H1 (cell line): ENCODE measurements at regions not wholly inside any gene's neighbourhood (a gene's known extent, or its start where the extent isn't known, plus 50 kb on each side); places are given as distances from the start of the nearest gene placed in this dataset.

Experiments
- CTCF ChIA-PET: fragments of 300-600 bp; sonication (Branson Sonifier 250); formaldehyde crosslinking; loops from one replicate; lab custom pipeline; 2021; ENCODE audit not compliant: partially characterized antibody; lab: Charles Lee
- POLR2A ChIA-PET: fragments of 300-600 bp; sonication (Branson Sonifier 250); formaldehyde crosslinking; loops from one replicate; lab custom pipeline; 2021; ENCODE audit warnings: inconsistent platforms; ENCODE audit not compliant: partially characterized antibody; lab: Charles Lee
- DNase-seq, 2 experiments: peaks; one replicate each; pipeline versions ENCODE4 v3.0.0 to v3.0.0-alpha.2; 2010 to 2022; ENCODE audit warnings: low spot score in 2 of 2, low read depth in 1 of 2, mixed read lengths in 1 of 2
- FAIRE-seq: peaks from 2 replicates; lab custom pipeline; 2011; peaks lifted over from hg19 to GRCh38; lab: Jason Lieb, UNC
- H2AFZ ChIP-seq: 2 replicates; pipeline ENCODE4 v1.8.1; 2012; ENCODE audit warnings: low read length, inconsistent platforms
- H2AK5ac ChIP-seq: 2 replicates; pipeline ENCODE4 v1.6.1; 2013; ENCODE audit warnings: low read depth, low read length
- H2BK120ac ChIP-seq: replicated peaks from 2 replicates; pipeline ENCODE3; 2013; ENCODE audit warnings: low read depth, low read length, inconsistent platforms
- H2BK12ac ChIP-seq: 2 replicates; pipeline ENCODE4 v1.6.1; 2013; ENCODE audit warnings: low read depth, low read length
- H2BK15ac ChIP-seq: 2 replicates; pipeline ENCODE4 v1.6.1; 2013; ENCODE audit warnings: low read length
- H2BK20ac ChIP-seq: 2 replicates; pipeline ENCODE4 v1.6.1; 2013; ENCODE audit warnings: low read length
- H2BK5ac ChIP-seq: 2 replicates; pipeline ENCODE4 v1.6.1; 2013; ENCODE audit warnings: low read depth, low read length
- H3K14ac ChIP-seq: 2 replicates; pipeline ENCODE4 v1.6.1; 2013; ENCODE audit warnings: inconsistent platforms; ENCODE audit not compliant: insufficient read length
- H3K18ac ChIP-seq: 2 replicates; pipeline ENCODE4 v1.6.1; 2013; ENCODE audit warnings: low read length; ENCODE audit errors: extremely low read depth
- H3K23ac ChIP-seq: 2 replicates; pipeline ENCODE4 v1.6.1; 2013; ENCODE audit warnings: inconsistent platforms; ENCODE audit not compliant: insufficient read length
- H3K23me2 ChIP-seq: 2 replicates; pipeline ENCODE4 v1.6.1; 2013; ENCODE audit warnings: low read depth, low read length
- H3K27ac ChIP-seq: 2 replicates; pipeline ENCODE4 v1.6.1; 2011; ENCODE audit warnings: low read depth, low read length, inconsistent platforms
- H3K27me3 ChIP-seq, 4 experiments: replicated peaks in 1 of 4; 1 replicate in 1 of 4; 2 replicates in 3 of 4; pipeline versions ENCODE4 v1.6.1 to v1.8.1; 2011 to 2013; ENCODE audit warnings: low read length in 3 of 4, mild to moderate bottlenecking in 3 of 4, inconsistent platforms in 2 of 4, mixed read lengths in 2 of 4, moderate library complexity in 1 of 4; ENCODE audit not compliant: control insufficient read depth in 3 of 4, insufficient read depth in 3 of 4; ENCODE audit errors: extremely low read depth in 1 of 4
- H3K36me3 ChIP-seq, 4 experiments: 2 replicates each; pipeline versions ENCODE4 v1.6.1 to v1.8.1; 2011 to 2013; ENCODE audit warnings: mild to moderate bottlenecking in 4 of 4, low read length in 3 of 4, moderate library complexity in 2 of 4, control low read depth in 1 of 4, inconsistent platforms in 1 of 4; ENCODE audit not compliant: insufficient read depth in 4 of 4, control insufficient read depth in 2 of 4
- H3K4ac ChIP-seq: replicated peaks from 2 replicates; pipeline ENCODE3; 2013; ENCODE audit warnings: low read length, low read depth, mixed read lengths, inconsistent platforms; ENCODE audit not compliant: insufficient read length
- H3K4me1 ChIP-seq, 4 experiments: replicated peaks in 1 of 4; 1 replicate in 1 of 4; 2 replicates in 3 of 4; pipeline versions ENCODE4 v1.6.1 to v1.8.1; 2011 to 2013; ENCODE audit warnings: low read length in 3 of 4, inconsistent platforms in 2 of 4, mixed read lengths in 1 of 4; ENCODE audit not compliant: insufficient read depth in 4 of 4, control insufficient read depth in 3 of 4
- H3K4me2 ChIP-seq, 2 experiments: 2 replicates each; pipeline versions ENCODE4 v1.6.1 to v1.8.1; 2011 to 2013; ENCODE audit warnings: low read depth in 2 of 2, low read length in 2 of 2, control low read depth in 1 of 2, inconsistent platforms in 1 of 2, mild to moderate bottlenecking in 1 of 2; ENCODE audit not compliant: insufficient read depth in 1 of 2
- H3K4me3 ChIP-seq, 4 experiments: fragments of 200-600, 300-600 bp in 1 of 4; sonication (generic), shearing (Covaris generic), sonication (Bioruptor Twin) in 1 of 4; 2 replicates each; pipeline versions ENCODE4 v1.5.1 to v1.8.1; 2011 to 2016; ENCODE audit warnings: low read length in 4 of 4, low read depth in 3 of 4, control low read depth in 2 of 4, inconsistent platforms in 2 of 4, mild to moderate bottlenecking in 2 of 4, mixed read lengths in 1 of 4, moderate library complexity in 1 of 4; ENCODE audit not compliant: insufficient read depth in 2 of 4; ENCODE audit errors: extremely low read depth in 1 of 4
- H3K56ac ChIP-seq: replicated peaks from 2 replicates; pipeline ENCODE3; 2013; ENCODE audit warnings: low read depth, mild to moderate bottlenecking, mixed read lengths, low read length, inconsistent platforms; ENCODE audit not compliant: insufficient read length
- H3K79me1 ChIP-seq: 2 replicates; pipeline ENCODE4 v1.6.1; 2013; ENCODE audit warnings: low read depth, low read length, control low read depth
- H3K79me2 ChIP-seq, 2 experiments: 2 replicates each; pipeline versions ENCODE4 v1.6.1 to v1.8.1; 2012 to 2013; ENCODE audit warnings: low read length in 2 of 2, mild to moderate bottlenecking in 2 of 2, inconsistent platforms in 1 of 2; ENCODE audit not compliant: insufficient read depth in 2 of 2, control insufficient read depth in 1 of 2
- H3K9ac ChIP-seq, 4 experiments: replicated peaks in 1 of 4; 1 replicate in 1 of 4; 2 replicates in 3 of 4; pipeline versions ENCODE4 v1.6.1 to v1.8.1; 2011 to 2013; ENCODE audit warnings: low read depth in 3 of 4, low read length in 3 of 4, control low read depth in 2 of 4, mild to moderate bottlenecking in 2 of 4, moderate library complexity in 2 of 4, inconsistent platforms in 1 of 4; ENCODE audit errors: extremely low read depth in 1 of 4
- H3K9me3 ChIP-seq, 2 experiments: 2 replicates each; pipeline versions ENCODE4 v1.6.1 to v1.8.1; 2012 to 2013; ENCODE audit warnings: mild to moderate bottlenecking in 2 of 2, moderate library complexity in 2 of 2, control low read depth in 1 of 2, inconsistent platforms in 1 of 2, low read depth in 1 of 2, low read length in 1 of 2, mixed read lengths in 1 of 2; ENCODE audit not compliant: insufficient read depth in 2 of 2
- H4K20me1 ChIP-seq, 2 experiments: replicated peaks in 1 of 2; 2 replicates each; pipeline versions ENCODE3 to v1.8.1; 2011 to 2013; ENCODE audit warnings: inconsistent platforms in 2 of 2, low read length in 2 of 2, mild to moderate bottlenecking in 1 of 2; ENCODE audit not compliant: insufficient read depth in 2 of 2, control insufficient read depth in 1 of 2
- H4K5ac ChIP-seq: 2 replicates; pipeline ENCODE4 v1.6.1; 2013; ENCODE audit warnings: low read length, low read depth, mixed read lengths, inconsistent platforms; ENCODE audit not compliant: insufficient read length
- H4K8ac ChIP-seq: 2 replicates; pipeline ENCODE4 v1.8.0; 2013; ENCODE audit warnings: mild to moderate bottlenecking, moderate library complexity, low read length, inconsistent platforms; ENCODE audit not compliant: insufficient read depth; ENCODE audit errors: extremely low read depth
- H4K91ac ChIP-seq: replicated peaks from 2 replicates; pipeline ENCODE3; 2013; ENCODE audit warnings: low read length, mixed read lengths, inconsistent platforms; ENCODE audit not compliant: insufficient read length
- BACH1 ChIP-seq: IDR thresholded peaks from 2 replicates; pipeline ENCODE4 v1.6.1; 2012; ENCODE audit warnings: low read length, improper control_type of control experiment
- CHD1 ChIP-seq: IDR thresholded peaks from 2 replicates; pipeline ENCODE4 v1.6.1; 2012; ENCODE audit warnings: low read depth, low read length, improper control_type of control experiment
- CTCF ChIP-seq, 3 experiments: IDR thresholded peaks; 1 replicate in 2 of 3; 2 replicates in 1 of 3; pipeline versions ENCODE4 v1.5.1 to v1.6.1; 2011; ENCODE audit warnings: low read length in 3 of 3, mild to moderate bottlenecking in 3 of 3, inconsistent platforms in 2 of 3, low read depth in 1 of 3, moderate library complexity in 1 of 3; ENCODE audit not compliant: insufficient read depth in 1 of 3; ENCODE audit errors: control extremely low read depth in 1 of 3
- JUN ChIP-seq: IDR thresholded peaks from 2 replicates; pipeline ENCODE4 v1.6.1; 2011; ENCODE audit warnings: low read depth, mild to moderate bottlenecking, improper control_type of control experiment, low read length
- KDM4A ChIP-seq: IDR thresholded peaks from one replicate; pipeline ENCODE4 v1.7.1; 2012; ENCODE audit warnings: low read depth, mild to moderate bottlenecking, moderate library complexity, low read length, inconsistent platforms; ENCODE audit not compliant: severe bottlenecking
- MAX ChIP-seq: IDR thresholded peaks from 2 replicates; pipeline ENCODE4 v1.6.1; 2012; ENCODE audit warnings: inconsistent platforms
- PHF8 ChIP-seq: fragments of 200-600 bp; sonication (generic); conservative IDR thresholded peaks from 2 replicates; pipeline ENCODE4 v1.7.1; 2012; ENCODE audit warnings: low read depth, mild to moderate bottlenecking, inconsistent platforms, low read length, moderate library complexity
- POLR2AphosphoS5 ChIP-seq: IDR thresholded peaks from 2 replicates; pipeline ENCODE4 v1.6.1; 2011; ENCODE audit warnings: low read depth, low read length
- RBBP5 ChIP-seq: IDR thresholded peaks from 2 replicates; pipeline ENCODE4 v1.7.1; 2012; ENCODE audit warnings: low read depth, mild to moderate bottlenecking, inconsistent platforms, low read length, moderate library complexity, borderline replicate concordance
- SIX5 ChIP-seq: IDR thresholded peaks from 2 replicates; pipeline ENCODE4 v1.6.1; 2011; ENCODE audit warnings: mild to moderate bottlenecking, low read depth, low read length
- SP2 ChIP-seq: IDR thresholded peaks from 2 replicates; pipeline ENCODE4 v1.6.1; 2012; ENCODE audit warnings: mild to moderate bottlenecking, low read length, inconsistent platforms
- SP4 ChIP-seq: IDR thresholded peaks from 2 replicates; pipeline ENCODE4 v1.6.1; 2012; ENCODE audit warnings: low read length, inconsistent platforms
- TBP ChIP-seq: IDR thresholded peaks from 2 replicates; pipeline ENCODE4 v1.6.1; 2011; ENCODE audit warnings: low read depth, low read length, improper control_type of control experiment
- YY1 ChIP-seq: IDR thresholded peaks from 2 replicates; pipeline ENCODE4 v1.6.1; 2011; ENCODE audit warnings: low read depth, mild to moderate bottlenecking, low read length
- WGBS, 2 experiments: shearing (Covaris generic) in 1 of 2; methylation state at CpG; one replicate each; pipeline versions ENCODE4 v1.1.6 to v1.1.7; 2013 to 2015; ENCODE audit warnings: low lambda C conversion rate in 2 of 2, mixed read lengths in 2 of 2, inconsistent platforms in 1 of 2, low coverage in 1 of 2, missing lambda C conversion rate in 1 of 2; ENCODE audit not compliant: insufficient replicate concordance in 2 of 2, insufficient coverage in 1 of 2, insufficient read length in 1 of 2; ENCODE audit errors: extremely low coverage in 1 of 2, missing lambda C conversion rate in 1 of 2; 5-methylcytosine and 5-hydroxymethylcytosine counted together

DNA sequence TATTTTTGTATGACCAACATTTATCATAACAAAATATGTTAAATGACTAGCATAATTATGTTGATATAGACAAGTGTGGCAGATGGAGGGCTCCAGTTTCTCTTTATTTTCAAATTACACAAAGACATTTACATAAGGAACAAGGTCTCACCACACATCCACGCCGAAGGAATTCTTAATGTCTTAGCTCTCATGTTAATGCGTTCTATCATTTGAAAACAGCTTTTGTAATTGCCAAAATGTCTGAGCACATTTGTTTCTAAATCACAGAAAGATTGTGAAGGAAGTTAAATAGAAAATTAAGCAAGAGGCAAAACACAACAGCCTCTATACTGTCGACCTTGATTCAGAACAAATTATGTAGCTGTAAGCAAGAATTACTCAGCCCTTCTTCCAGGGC is 223.0 kb upstream of the NR5A2 start:
- peak; percentile 39 for FAIRE-seq
- H2AK5ac ChIP-seq = no peak overlapping the region
- H4K5ac ChIP-seq = no peak overlapping the region
- H2BK5ac ChIP-seq = no peak overlapping the region
- 65% methylated on average over 4 of the region's 4 CpGs; no CpG with 5 or more reads in 1 of the 2 experiments for WGBS, 2 experiments
- no peak overlapping the region for H3K14ac ChIP-seq
- H3K4me1 ChIP-seq = no peaks in the 10 kb centered on the region
- H3K36me3 ChIP-seq = no peaks in the 10 kb centered on the region
- no peak overlapping the region for H3K18ac ChIP-seq
- H3K56ac ChIP-seq = no peak overlapping the region
- H3K23me2 ChIP-seq = no peaks in the 10 kb centered on the region
- no peaks in the 10 kb centered on the region for H3K27me3 ChIP-seq
- H3K4me3 ChIP-seq = no peak overlapping the region
- ChIA-PET CTCF (no interaction called here), POLR2A (no interaction called here)
- H3K79me2 ChIP-seq = no peaks in the 10 kb centered on the region
- H4K8ac ChIP-seq = no peak overlapping the region
- H2BK120ac ChIP-seq = no peak overlapping the region
- DNase-seq = no peak
- H2BK15ac ChIP-seq = no peak overlapping the region
- H4K20me1 ChIP-seq = no peaks in the 10 kb centered on the region
- H3K9ac ChIP-seq = no peak overlapping the region
- no peak overlapping the region for H4K91ac ChIP-seq
- H3K27ac ChIP-seq = no peak overlapping the region
- no peak overlapping the region for H2BK20ac ChIP-seq
- H3K4me2 ChIP-seq = no peak overlapping the region
- no peak overlapping the region for H2BK12ac ChIP-seq
- no peak overlapping the region for H3K4ac ChIP-seq
- no peak overlapping the region for H3K23ac ChIP-seq
- H2AFZ ChIP-seq = no peak overlapping the region
- no peaks in the 10 kb centered on the region for H3K79me1 ChIP-seq
- H3K9me3 ChIP-seq = no peaks in the 10 kb centered on the region
- TF ChIP-seq TBP (no peak), SIX5 (no peak), CTCF (IDR thresholded peaks at IDR 0.05; ENCODE audit: control extremely low read depth in 1 of 3, insufficient read depth in 1 of 3, low read depth in 1 of 3, low read length in 3 of 3) (no peak), PHF8 (no peak), SP4 (no peak), MAX (no peak), SP2 (no peak), POLR2AphosphoS5 (no peak), JUN (no peak), BACH1 (no peak), KDM4A (no peak), YY1 (no peak), RBBP5 (no peak), CHD1 (no peak)
